HL-60 (cell line): ENCODE measurements at regions not wholly inside any gene's neighbourhood (a gene's known extent, or its start where the extent isn't known, plus 50 kb on each side); places are given as distances from the start of the nearest gene placed in this dataset.

Source experiments
- CTCF ChIP-seq: IDR thresholded peaks from one replicate; pipeline ENCODE4 v1.5.1; 2011; ENCODE audit warnings: low read length, control low read depth, inconsistent platforms; ENCODE audit not compliant: insufficient read depth
- REST ChIP-seq: IDR thresholded peaks from 2 replicates; pipeline ENCODE4 v1.6.1; 2012; ENCODE audit warnings: low read depth; ENCODE audit not compliant: insufficient replicate concordance

DNA sequence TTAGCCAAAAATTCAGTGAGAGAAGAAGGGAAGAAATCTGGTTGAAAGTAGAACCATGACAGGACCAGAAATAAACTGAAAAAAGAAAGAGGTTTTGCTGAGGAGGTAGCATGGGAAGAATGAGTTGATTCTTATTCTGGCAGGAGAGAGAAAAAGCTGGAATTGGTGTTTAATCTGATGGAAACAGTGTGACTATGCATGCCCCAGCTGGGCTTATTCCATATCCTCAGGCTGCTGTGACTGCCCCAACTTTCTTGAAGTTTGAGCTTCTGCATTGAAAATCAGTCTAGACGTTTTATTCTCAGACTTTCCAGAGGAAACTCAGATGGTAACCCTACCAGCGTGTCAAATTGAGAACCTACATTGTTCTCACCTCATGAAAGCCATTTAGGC is 352.5 kb upstream of the DCBLD2 start:
- TF ChIP-seq CTCF (no peak), REST (no peak)
